ENCODE measurements at regions not wholly inside any gene's neighbourhood (a gene's known extent, or its start where the extent isn't known, plus 50 kb on each side); places are given as distances from the start of the nearest gene placed in this dataset.

DNA sequence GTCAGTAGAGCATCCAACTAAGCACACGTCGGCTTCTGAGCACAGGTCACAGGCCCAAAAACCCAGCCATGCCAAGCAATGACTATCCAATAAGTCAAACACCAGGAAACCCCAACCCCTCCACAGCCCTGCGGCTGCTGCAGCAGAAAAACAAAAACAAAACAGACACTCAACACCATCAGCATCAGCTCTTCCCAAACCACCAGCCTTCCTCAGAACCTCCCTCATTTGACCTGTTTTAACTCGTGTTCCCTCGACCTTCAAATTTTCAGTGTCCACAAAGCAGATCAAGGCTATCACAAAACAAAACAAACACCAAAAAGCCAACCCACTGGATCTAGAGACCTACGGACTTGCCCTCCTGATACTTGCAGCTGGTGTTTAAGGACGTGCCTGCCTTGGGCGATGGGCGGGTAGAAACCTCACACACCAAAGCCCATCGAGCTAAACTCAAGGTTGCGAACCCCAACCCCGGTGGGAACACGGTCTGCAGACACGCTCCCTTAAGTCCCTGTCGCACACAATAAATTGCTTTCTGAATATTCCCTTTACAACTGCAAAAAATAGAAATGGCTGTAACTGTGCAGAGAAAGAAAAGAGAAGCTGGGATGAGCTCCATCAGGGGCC lies 247.1 kb upstream of the ANKRD55 start:
- peak overlapping the region; percentile 96 for H3K27ac ChIP-seq (ENCODE audit: low read length)
- H3K36me3 ChIP-seq (ENCODE audit: control insufficient read depth, insufficient read depth, low read length), result no peaks in the 10 kb centered on the region
- H3K9me3 ChIP-seq (replicated peaks; ENCODE audit: control insufficient read depth, low read depth, low read length), result no peaks in the 10 kb centered on the region
- peak; percentile 33 for DNase-seq
- H3K27me3 ChIP-seq (ENCODE audit: control insufficient read depth, insufficient read depth, low read length), result no peaks in the 10 kb centered on the region
- WGBS (ENCODE audit: insufficient coverage), result 27% methylated on average over 9 of the region's 15 CpGs
- peak overlapping the region; percentile 45 for H3K4me3 ChIP-seq (ENCODE audit: low read length)
- peaks cover 23% of the 10 kb centered on the region for H3K4me1 ChIP-seq (ENCODE audit: control insufficient read depth, insufficient read depth, low read length)

- DNase-seq, result peak; percentile 52
- H3K4me3 ChIP-seq (ENCODE audit: low read length), result no peak overlapping the region
Observed at GRCh38 chr5:56479696-56480077, 246.6 kb upstream of the ANKRD55 start.

GRCh38 chr5:56479126-56479525 lies 246.0 kb upstream of the ANKRD55 start:
- Histone ChIP-seq H3K4me3 (ENCODE audit: low read length) (no peak overlapping the region), H3K27ac (ENCODE audit: low read length) (no peak overlapping the region), H3K4me1 (ENCODE audit: control insufficient read depth, insufficient read depth, low read length) (peaks cover 23% of the 10 kb centered on the region), H3K27me3 (ENCODE audit: control insufficient read depth, insufficient read depth, low read length) (no peaks in the 10 kb centered on the region), H3K36me3 (ENCODE audit: control insufficient read depth, insufficient read depth, low read length) (no peaks in the 10 kb centered on the region), H3K9me3 (replicated peaks; ENCODE audit: control insufficient read depth, low read depth, low read length) (no peaks in the 10 kb centered on the region)
- WGBS (ENCODE audit: insufficient coverage), result 100% methylated on average over 1 of the region's 3 CpGs
- no peak for DNase-seq

More at GRCh38 chr5:56479696-56480077, 246.6 kb upstream of the ANKRD55 start:
- no peaks in the 10 kb centered on the region for H3K27me3 ChIP-seq (ENCODE audit: control insufficient read depth, insufficient read depth, low read length)
- 68% methylated on average over 8 of the region's 9 CpGs for WGBS (ENCODE audit: insufficient coverage)
- no peaks in the 10 kb centered on the region for H3K36me3 ChIP-seq (ENCODE audit: control insufficient read depth, insufficient read depth, low read length)
- peak overlapping the region; percentile 96 for H3K27ac ChIP-seq (ENCODE audit: low read length)
- peaks cover 23% of the 10 kb centered on the region for H3K4me1 ChIP-seq (ENCODE audit: control insufficient read depth, insufficient read depth, low read length)
- H3K9me3 ChIP-seq (replicated peaks; ENCODE audit: control insufficient read depth, low read depth, low read length), result no peaks in the 10 kb centered on the region

DNA sequence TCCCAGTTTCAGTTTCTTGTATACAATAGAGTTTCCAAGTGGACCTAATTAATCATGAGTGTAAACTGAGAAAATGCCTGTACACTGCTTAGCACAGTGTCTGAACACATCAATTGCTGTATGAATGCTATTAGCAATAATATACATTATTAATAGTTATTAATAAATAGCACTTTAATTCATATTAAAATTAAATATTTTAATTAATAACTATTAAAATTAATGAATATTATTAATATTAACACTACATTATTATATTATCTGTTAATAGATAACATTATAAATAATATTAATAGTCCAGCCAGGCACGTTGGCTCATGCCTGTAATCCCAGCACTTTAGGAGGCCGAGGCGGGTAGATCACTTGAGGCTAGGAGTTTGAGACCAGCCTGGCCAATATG lies 244.9 kb upstream of the ANKRD55 start:
- DNase-seq, result no peak
- Histone ChIP-seq H3K27me3 (ENCODE audit: control insufficient read depth, insufficient read depth, low read length) (no peaks in the 10 kb centered on the region), H3K36me3 (ENCODE audit: control insufficient read depth, insufficient read depth, low read length) (no peaks in the 10 kb centered on the region), H3K9me3 (replicated peaks; ENCODE audit: control insufficient read depth, low read depth, low read length) (no peaks in the 10 kb centered on the region), H3K27ac (ENCODE audit: low read length) (no peak overlapping the region), H3K4me1 (ENCODE audit: control insufficient read depth, insufficient read depth, low read length) (peaks cover 23% of the 10 kb centered on the region), H3K4me3 (ENCODE audit: low read length) (no peak overlapping the region)
- WGBS (ENCODE audit: insufficient coverage), result no CpG with 5 or more reads among the region's 3 CpGs

- Histone ChIP-seq H3K4me3 (ENCODE audit: low read length) (no peak overlapping the region), H3K27ac (ENCODE audit: low read length) (no peak overlapping the region), H3K4me1 (ENCODE audit: control insufficient read depth, insufficient read depth, low read length) (peaks cover 15% of the 10 kb centered on the region), H3K9me3 (replicated peaks; ENCODE audit: control insufficient read depth, low read depth, low read length) (no peaks in the 10 kb centered on the region), H3K36me3 (ENCODE audit: control insufficient read depth, insufficient read depth, low read length) (no peaks in the 10 kb centered on the region), H3K27me3 (ENCODE audit: control insufficient read depth, insufficient read depth, low read length) (no peaks in the 10 kb centered on the region)
- DNase-seq, result no peak
- 48% methylated on average over 3 of the region's 5 CpGs for WGBS (ENCODE audit: insufficient coverage)
Observed at GRCh38 chr5:56476487-56476856, 243.3 kb upstream of the ANKRD55 start.

- no peak for DNase-seq
- Histone ChIP-seq H3K36me3 (ENCODE audit: control insufficient read depth, insufficient read depth, low read length) (no peaks in the 10 kb centered on the region), H3K4me3 (ENCODE audit: low read length) (no peak overlapping the region), H3K9me3 (replicated peaks; ENCODE audit: control insufficient read depth, low read depth, low read length) (no peaks in the 10 kb centered on the region), H3K4me1 (ENCODE audit: control insufficient read depth, insufficient read depth, low read length) (peaks cover 14% of the 10 kb centered on the region), H3K27me3 (ENCODE audit: control insufficient read depth, insufficient read depth, low read length) (no peaks in the 10 kb centered on the region), H3K27ac (ENCODE audit: low read length) (no peak overlapping the region)
- WGBS (ENCODE audit: insufficient coverage), result 84% methylated on average over 2 of the region's 4 CpGs
Observed at GRCh38 chr5:56475689-56476486, 242.8 kb upstream of the ANKRD55 start.

- no peak for DNase-seq
- WGBS (ENCODE audit: insufficient coverage), result no CpG with 5 or more reads among the region's 2 CpGs
- Histone ChIP-seq H3K27me3 (ENCODE audit: control insufficient read depth, insufficient read depth, low read length) (no peaks in the 10 kb centered on the region), H3K36me3 (ENCODE audit: control insufficient read depth, insufficient read depth, low read length) (no peaks in the 10 kb centered on the region), H3K4me3 (ENCODE audit: low read length) (no peak overlapping the region), H3K9me3 (replicated peaks; ENCODE audit: control insufficient read depth, low read depth, low read length) (no peaks in the 10 kb centered on the region), H3K27ac (ENCODE audit: low read length) (no peak overlapping the region), H3K4me1 (ENCODE audit: control insufficient read depth, insufficient read depth, low read length) (peaks cover 3% of the 10 kb centered on the region)
Observed at GRCh38 chr5:56471707-56472106, 238.6 kb upstream of the ANKRD55 start.

DNA sequence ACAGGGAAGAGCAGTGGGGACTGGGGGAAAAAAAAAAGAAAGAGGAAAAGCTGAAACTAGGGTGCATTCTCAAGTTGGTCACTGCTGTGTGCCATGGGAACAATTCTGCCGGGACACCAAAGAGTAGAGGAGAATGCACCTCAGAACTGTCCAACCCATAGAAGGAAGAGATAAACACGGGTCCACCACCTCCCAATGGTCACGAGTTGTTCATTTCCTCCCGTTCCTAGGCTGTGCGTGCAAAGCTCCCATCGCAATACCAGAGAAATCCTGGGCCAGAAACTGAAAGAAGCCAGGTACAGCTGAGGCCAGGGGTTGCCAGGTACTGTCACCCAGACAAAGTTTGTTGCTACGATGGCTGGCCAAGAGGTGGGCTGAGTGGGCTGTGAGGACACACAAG lies 236.9 kb upstream of the ANKRD55 start:
- peaks cover 11% of the 10 kb centered on the region for H3K4me1 ChIP-seq (ENCODE audit: control insufficient read depth, insufficient read depth, low read length)
- 85% methylated on average over 2 of the region's 7 CpGs for WGBS (ENCODE audit: insufficient coverage)
- H3K9me3 ChIP-seq (replicated peaks; ENCODE audit: control insufficient read depth, low read depth, low read length), result no peaks in the 10 kb centered on the region
- H3K27me3 ChIP-seq (ENCODE audit: control insufficient read depth, insufficient read depth, low read length), result no peaks in the 10 kb centered on the region
- no peak for DNase-seq
- H3K36me3 ChIP-seq (ENCODE audit: control insufficient read depth, insufficient read depth, low read length), result no peaks in the 10 kb centered on the region
- no peak overlapping the region for H3K4me3 ChIP-seq (ENCODE audit: low read length)
- H3K27ac ChIP-seq (ENCODE audit: low read length), result no peak overlapping the region

GRCh38 chr5:56468277-56468676 lies 235.1 kb upstream of the ANKRD55 start:
- no peak for DNase-seq
- Histone ChIP-seq H3K4me1 (ENCODE audit: control insufficient read depth, insufficient read depth, low read length) (peaks cover 14% of the 10 kb centered on the region), H3K4me3 (ENCODE audit: low read length) (no peak overlapping the region), H3K27ac (ENCODE audit: low read length) (no peak overlapping the region), H3K27me3 (ENCODE audit: control insufficient read depth, insufficient read depth, low read length) (no peaks in the 10 kb centered on the region), H3K36me3 (ENCODE audit: control insufficient read depth, insufficient read depth, low read length) (no peaks in the 10 kb centered on the region), H3K9me3 (replicated peaks; ENCODE audit: control insufficient read depth, low read depth, low read length) (no peaks in the 10 kb centered on the region)
- WGBS (ENCODE audit: insufficient coverage), result no CpG with 5 or more reads among the region's 3 CpGs

DNA sequence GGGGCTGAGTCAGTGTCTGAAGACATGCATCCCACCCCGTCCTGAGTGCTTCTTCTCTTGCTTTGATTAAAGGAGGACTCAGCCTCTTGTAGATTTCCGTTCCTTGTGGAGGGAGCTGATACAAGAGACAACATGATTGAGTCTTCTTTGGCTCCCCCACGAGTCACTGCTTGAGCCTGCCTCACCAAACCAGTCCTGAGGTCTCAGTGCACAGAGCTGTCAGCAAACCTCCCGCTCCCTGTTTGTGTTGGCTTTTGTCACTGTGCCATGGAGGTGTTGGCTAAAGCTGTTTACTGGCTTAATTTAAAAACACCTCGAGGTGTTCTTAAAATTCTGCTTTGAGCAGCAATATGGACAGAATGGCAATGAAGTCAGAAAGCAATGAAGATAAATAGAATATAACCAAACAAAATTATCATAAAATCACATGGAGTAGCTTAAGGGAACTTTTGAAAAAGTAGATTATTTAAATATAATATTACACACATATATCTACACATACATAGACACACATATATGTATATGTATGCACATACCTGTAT lies 234.1 kb upstream of the ANKRD55 start:
- 83% methylated on average over 3 of the region's 5 CpGs for WGBS (ENCODE audit: insufficient coverage)
- no peaks in the 10 kb centered on the region for H3K36me3 ChIP-seq (ENCODE audit: control insufficient read depth, insufficient read depth, low read length)

More for the DNA sequence above, 234.1 kb upstream of the ANKRD55 start:
- H3K27me3 ChIP-seq (ENCODE audit: control insufficient read depth, insufficient read depth, low read length), result no peaks in the 10 kb centered on the region
- no peak overlapping the region for H3K27ac ChIP-seq (ENCODE audit: low read length)
- peaks cover 14% of the 10 kb centered on the region for H3K4me1 ChIP-seq (ENCODE audit: control insufficient read depth, insufficient read depth, low read length)
- no peak for DNase-seq
- no peaks in the 10 kb centered on the region for H3K9me3 ChIP-seq (replicated peaks; ENCODE audit: control insufficient read depth, low read depth, low read length)
- H3K4me3 ChIP-seq (ENCODE audit: low read length), result no peak overlapping the region

Data from muscle of leg (tissue), 3 donors.